Liver (tissue), 8 donors: ENCODE measurements at regions not wholly inside any gene's neighbourhood (a gene's known extent, or its start where the extent isn't known, plus 50 kb on each side); places are given as distances from the start of the nearest gene placed in this dataset.

Experiments used
- DNase-seq: peaks from one replicate; pipeline ENCODE4 v3.0.0-alpha.2; 2017; ENCODE audit warnings: low spot score
- H3K27ac ChIP-seq, 2 donors: one replicate each; pipeline ENCODE4 v1.7.0; 2013; ENCODE audit warnings: inconsistent platforms in 2 of 2, low read length in 2 of 2, control low read depth in 1 of 2, low read depth in 1 of 2, mild to moderate bottlenecking in 1 of 2
- H3K27me3 ChIP-seq, 4 donors: one replicate each; pipeline versions ENCODE4 v1.6.1 to v1.7.0; 2013; ENCODE audit warnings: low read length in 3 of 4, inconsistent platforms in 1 of 4, mild to moderate bottlenecking in 1 of 4, moderate library complexity in 1 of 4; ENCODE audit not compliant: control insufficient read depth in 4 of 4, insufficient read depth in 4 of 4
- H3K36me3 ChIP-seq, 4 donors: one replicate each; pipeline versions ENCODE4 v1.6.1 to v1.7.0; 2013; ENCODE audit warnings: low read length in 3 of 4, mild to moderate bottlenecking in 3 of 4, low read depth in 1 of 4, moderate library complexity in 1 of 4; ENCODE audit not compliant: control insufficient read depth in 4 of 4, insufficient read depth in 3 of 4
- H3K4me1 ChIP-seq, 4 donors: one replicate each; pipeline versions ENCODE4 v1.6.1 to v1.7.0; 2013; ENCODE audit warnings: low read length in 3 of 4, mild to moderate bottlenecking in 3 of 4, moderate library complexity in 1 of 4; ENCODE audit not compliant: control insufficient read depth in 4 of 4, insufficient read depth in 4 of 4
- H3K4me3 ChIP-seq, 3 donors: one replicate each; pipeline versions ENCODE4 v1.6.1 to v1.7.0; 2013; ENCODE audit warnings: low read length in 3 of 3, control low read depth in 1 of 3, low read depth in 1 of 3, mild to moderate bottlenecking in 1 of 3
- H3K9ac ChIP-seq, 2 donors: one replicate each; pipeline ENCODE4 v1.7.0; 2013; ENCODE audit warnings: low read length in 2 of 2, mild to moderate bottlenecking in 2 of 2, moderate library complexity in 2 of 2, control low read depth in 1 of 2, low read depth in 1 of 2
- H3K9me3 ChIP-seq, 4 donors: one replicate each; pipeline versions ENCODE4 v1.6.1 to v1.7.0; 2013; ENCODE audit warnings: low read length in 3 of 4; ENCODE audit not compliant: control insufficient read depth in 4 of 4
- CTCF ChIP-seq: fragments of 150-350 bp; IDR thresholded peaks from 2 replicates; pipeline ENCODE4 v1.5.1; 2017; ENCODE audit warnings: improper control_type of control experiment, low read depth, low read length; ENCODE audit not compliant: missing input control
- EGR1 ChIP-seq, 2 donors: IDR thresholded peaks; 2 replicates each; pipeline ENCODE4 v1.6.1; 2016 to 2018; ENCODE audit warnings: antibody characterized with exemption in 2 of 2, low read depth in 2 of 2
- FOXA1 ChIP-seq: IDR thresholded peaks from 2 replicates; pipeline ENCODE4 v1.6.1; 2016; ENCODE audit warnings: antibody characterized with exemption
- GABPA ChIP-seq, 2 donors: IDR thresholded peaks in 1 of 2; conservative IDR thresholded peaks in 1 of 2; 2 replicates each; pipeline ENCODE4 v1.6.1; 2016; ENCODE audit warnings: antibody characterized with exemption in 2 of 2, mild to moderate bottlenecking in 1 of 2, moderate library complexity in 1 of 2
- HNF4A ChIP-seq, 2 donors: conservative IDR thresholded peaks; 2 replicates each; pipeline ENCODE4 v1.6.1; 2016; ENCODE audit warnings: antibody characterized with exemption in 2 of 2, mild to moderate bottlenecking in 2 of 2
- HNF4G ChIP-seq: IDR thresholded peaks from 2 replicates; pipeline ENCODE4 v1.6.1; 2016; ENCODE audit warnings: antibody characterized with exemption
- JUND ChIP-seq, 2 donors: IDR thresholded peaks; 2 replicates each; pipeline ENCODE4 v1.6.1; 2016; ENCODE audit warnings: antibody characterized with exemption in 2 of 2
- MAX ChIP-seq: IDR thresholded peaks from 2 replicates; pipeline ENCODE4 v1.6.1; 2016; ENCODE audit warnings: antibody characterized with exemption
- NR2F2 ChIP-seq: IDR thresholded peaks from 2 replicates; pipeline ENCODE4 v1.6.1; 2016; ENCODE audit warnings: antibody characterized with exemption
- RAD21 ChIP-seq, 2 donors: IDR thresholded peaks; 2 replicates each; pipeline ENCODE4 v1.6.1; 2016; ENCODE audit warnings: antibody characterized with exemption in 2 of 2, mild to moderate bottlenecking in 2 of 2
- RXRA ChIP-seq, 2 donors: IDR thresholded peaks; 2 replicates each; pipeline ENCODE4 v1.6.1; 2017 to 2018; ENCODE audit warnings: antibody characterized with exemption in 2 of 2, mild to moderate bottlenecking in 1 of 2
- SP1 ChIP-seq: IDR thresholded peaks from 2 replicates; pipeline ENCODE4 v1.6.1; 2018; ENCODE audit warnings: antibody characterized with exemption, mild to moderate bottlenecking
- TAF1 ChIP-seq: conservative IDR thresholded peaks from 2 replicates; pipeline ENCODE4 v1.6.1; 2016; ENCODE audit warnings: antibody characterized with exemption, mild to moderate bottlenecking
- ZBTB33 ChIP-seq: IDR thresholded peaks from 2 replicates; pipeline ENCODE4 v1.6.1; 2016; ENCODE audit warnings: antibody characterized with exemption
- WGBS: extraction: QIAGEN DNeasy Blood & Tissue Kit; methylation state at CpG from one replicate; pipeline ENCODE4 v1.1.7; 2013; 5-methylcytosine and 5-hydroxymethylcytosine counted together
- TF ChIP-seq, protein P1 (sequence below): IDR thresholded peaks from 2 replicates; pipeline ENCODE4 v1.6.1; 2016; ENCODE audit warnings: antibody characterized with exemption, mild to moderate bottlenecking
- TF ChIP-seq, protein P2 (sequence below): IDR thresholded peaks from 2 replicates; pipeline ENCODE4 v1.6.1; 2016; ENCODE audit warnings: antibody characterized with exemption
- donor health status: healthy.
- donor health status: healthy.
- donor health status: healthy.
- donor health status: healthy.
- donor health status: healthy.

- Histone ChIP-seq H3K9me3 (no peaks in the 10 kb centered on the region), H3K27ac (no peak overlapping the region), H3K36me3 (no peaks in the 10 kb centered on the region), H3K4me1 (no peaks in the 10 kb centered on the region), H3K27me3 (no peaks in the 10 kb centered on the region), H3K4me3 (no peak overlapping the region), H3K9ac (no peak overlapping the region)
- WGBS = 75% methylated on average over 1 of the region's 1 CpG
- TF ChIP-seq, protein P1, sequence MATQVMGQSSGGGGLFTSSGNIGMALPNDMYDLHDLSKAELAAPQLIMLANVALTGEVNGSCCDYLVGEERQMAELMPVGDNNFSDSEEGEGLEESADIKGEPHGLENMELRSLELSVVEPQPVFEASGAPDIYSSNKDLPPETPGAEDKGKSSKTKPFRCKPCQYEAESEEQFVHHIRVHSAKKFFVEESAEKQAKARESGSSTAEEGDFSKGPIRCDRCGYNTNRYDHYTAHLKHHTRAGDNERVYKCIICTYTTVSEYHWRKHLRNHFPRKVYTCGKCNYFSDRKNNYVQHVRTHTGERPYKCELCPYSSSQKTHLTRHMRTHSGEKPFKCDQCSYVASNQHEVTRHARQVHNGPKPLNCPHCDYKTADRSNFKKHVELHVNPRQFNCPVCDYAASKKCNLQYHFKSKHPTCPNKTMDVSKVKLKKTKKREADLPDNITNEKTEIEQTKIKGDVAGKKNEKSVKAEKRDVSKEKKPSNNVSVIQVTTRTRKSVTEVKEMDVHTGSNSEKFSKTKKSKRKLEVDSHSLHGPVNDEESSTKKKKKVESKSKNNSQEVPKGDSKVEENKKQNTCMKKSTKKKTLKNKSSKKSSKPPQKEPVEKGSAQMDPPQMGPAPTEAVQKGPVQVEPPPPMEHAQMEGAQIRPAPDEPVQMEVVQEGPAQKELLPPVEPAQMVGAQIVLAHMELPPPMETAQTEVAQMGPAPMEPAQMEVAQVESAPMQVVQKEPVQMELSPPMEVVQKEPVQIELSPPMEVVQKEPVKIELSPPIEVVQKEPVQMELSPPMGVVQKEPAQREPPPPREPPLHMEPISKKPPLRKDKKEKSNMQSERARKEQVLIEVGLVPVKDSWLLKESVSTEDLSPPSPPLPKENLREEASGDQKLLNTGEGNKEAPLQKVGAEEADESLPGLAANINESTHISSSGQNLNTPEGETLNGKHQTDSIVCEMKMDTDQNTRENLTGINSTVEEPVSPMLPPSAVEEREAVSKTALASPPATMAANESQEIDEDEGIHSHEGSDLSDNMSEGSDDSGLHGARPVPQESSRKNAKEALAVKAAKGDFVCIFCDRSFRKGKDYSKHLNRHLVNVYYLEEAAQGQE = no peak
- no peak for DNase-seq
These were observed 415.6 kb upstream of the BTBD3 start for GRCh38 chr20:11502061-11502460.

DNA sequence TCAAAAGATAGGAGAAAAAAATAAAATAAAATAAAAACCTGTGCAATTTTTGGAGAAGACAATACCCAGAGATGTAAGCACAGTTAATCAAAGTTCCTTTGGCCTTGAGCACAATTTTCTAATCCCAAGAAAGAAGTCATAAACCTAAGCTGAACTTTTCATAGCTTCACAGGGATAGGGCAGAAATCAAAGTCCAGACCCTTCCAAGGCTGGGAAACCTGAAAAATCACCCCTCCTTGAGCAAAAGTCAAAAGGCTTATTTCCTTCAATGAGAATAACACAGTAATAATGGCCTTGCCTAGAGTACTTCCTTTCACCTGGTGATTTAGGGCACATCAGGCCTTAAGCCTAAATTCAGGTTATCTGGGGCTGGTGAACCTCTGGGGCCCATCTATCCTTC, 415.0 kb upstream of the BTBD3 start:
- no peak overlapping the region for H3K27ac ChIP-seq
- TF ChIP-seq NR2F2 (no peak), EGR1 (IDR thresholded peaks at IDR 0.05; ENCODE audit: low read depth in 2 of 2) (no peak)
- H3K27me3 ChIP-seq = no peaks in the 10 kb centered on the region
- H3K4me3 ChIP-seq = no peak overlapping the region
- no peak for DNase-seq
- H3K36me3 ChIP-seq = no peaks in the 10 kb centered on the region
- no peaks in the 10 kb centered on the region for H3K9me3 ChIP-seq
- H3K9ac ChIP-seq = no peak overlapping the region
- H3K4me1 ChIP-seq = no peaks in the 10 kb centered on the region

GRCh38 chr20:11509776-11510175, 407.9 kb upstream of the BTBD3 start:
- Histone ChIP-seq H3K36me3 (no peaks in the 10 kb centered on the region), H3K27me3 (peaks cover 0 to 2% (median 0%) of the 10 kb centered on the region in 4 donors), H3K9me3 (no peaks in the 10 kb centered on the region), H3K4me3 (no peak overlapping the region), H3K9ac (no peak overlapping the region), H3K4me1 (no peaks in the 10 kb centered on the region), H3K27ac (no peak overlapping the region)
- no peak for DNase-seq
- TF ChIP-seq FOXA1 = no peak
- no peak for TF ChIP-seq ZBTB33
- TF ChIP-seq HNF4A (conservative IDR thresholded peaks at IDR 0.05) = no peak
- TF ChIP-seq CTCF = no peak
- TF ChIP-seq EGR1 (IDR thresholded peaks at IDR 0.05; ENCODE audit: low read depth in 2 of 2) = no peak
- TF ChIP-seq, protein P2, sequence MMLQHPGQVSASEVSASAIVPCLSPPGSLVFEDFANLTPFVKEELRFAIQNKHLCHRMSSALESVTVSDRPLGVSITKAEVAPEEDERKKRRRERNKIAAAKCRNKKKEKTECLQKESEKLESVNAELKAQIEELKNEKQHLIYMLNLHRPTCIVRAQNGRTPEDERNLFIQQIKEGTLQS = no peak
- TF ChIP-seq TAF1 = no peak
- TF ChIP-seq, protein P1 = no peak
- TF ChIP-seq GABPA (IDR thresholded peaks at IDR 0.05 in 1 of 2, conservative IDR thresholded peaks at IDR 0.05 in 1 of 2) = no peak
- no peak for TF ChIP-seq RXRA (IDR thresholded peaks at IDR 0.05)
- TF ChIP-seq HNF4G = no peak
- no peak for TF ChIP-seq RAD21 (IDR thresholded peaks at IDR 0.05)
- no peak for TF ChIP-seq SP1
- no peak for TF ChIP-seq MAX
- TF ChIP-seq JUND (IDR thresholded peaks at IDR 0.05) = no peak
